ENCODE measurements at regions not wholly inside any gene's neighbourhood (a gene's known extent, or its start where the extent isn't known, plus 50 kb on each side); places are given as distances from the start of the nearest gene placed in this dataset.

DNA sequence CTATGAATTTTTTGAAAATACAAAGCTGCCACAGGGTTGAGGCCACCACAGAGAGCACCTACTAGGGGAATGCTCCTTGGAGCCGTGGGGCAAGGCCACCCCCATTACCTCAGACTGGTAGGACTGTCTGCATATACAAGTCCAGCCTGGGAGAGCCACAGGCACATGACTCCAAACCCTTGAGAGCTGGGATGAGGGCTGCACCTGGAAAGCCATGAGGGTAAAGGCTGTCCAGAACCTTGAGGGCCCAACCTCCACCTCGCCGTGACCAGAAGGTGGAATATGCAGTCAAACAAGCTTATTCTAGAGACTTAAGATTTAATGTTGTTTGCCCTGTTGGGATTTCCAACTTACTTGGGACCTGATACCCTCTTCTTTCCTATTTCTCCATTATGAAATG lies 69.5 kb upstream of the TSLP start:
- no peak for FAIRE-seq
- TF ChIP-seq CTCF (IDR thresholded peaks at IDR 0.05; ENCODE audit: insufficient read depth, missing control alignments): no peak
- no peak for DNase-seq (ENCODE audit: insufficient read length, low spot score)

GRCh38 chr5:111003623-111004022 lies 67.9 kb upstream of the TSLP start:
- no peak for TF ChIP-seq CTCF (IDR thresholded peaks at IDR 0.05; ENCODE audit: insufficient read depth, missing control alignments)
- DNase-seq (ENCODE audit: insufficient read length, low spot score) (no peak), FAIRE-seq (no peak)

GRCh38 chr5:111004291-111004690 lies 67.2 kb upstream of the TSLP start:
- DNase-seq (ENCODE audit: insufficient read length, low spot score): no peak
- FAIRE-seq: no peak
- TF ChIP-seq CTCF (IDR thresholded peaks at IDR 0.05; ENCODE audit: insufficient read depth, missing control alignments): no peak

DNA sequence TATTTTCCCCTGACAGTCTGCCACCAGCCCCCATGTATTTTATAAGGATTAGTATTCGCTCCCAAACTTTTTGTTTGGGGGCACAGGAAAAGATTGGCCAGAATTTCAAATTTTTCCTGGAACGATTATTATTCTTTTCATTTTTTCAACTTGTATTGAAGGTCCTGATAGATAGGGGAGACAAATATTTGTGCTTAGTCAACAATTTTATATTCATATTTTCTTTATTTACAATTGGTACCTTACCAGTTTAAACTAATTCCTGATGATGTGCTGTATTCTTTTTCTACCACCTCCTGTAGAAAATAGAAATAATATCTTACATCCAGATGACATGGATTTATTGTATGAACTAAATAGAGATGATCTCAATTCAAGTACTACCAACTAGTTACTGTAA lies 60.7 kb upstream of the TSLP start:
- FAIRE-seq (no peak), DNase-seq (ENCODE audit: insufficient read length, low spot score) (no peak)
- no peak for TF ChIP-seq CTCF (IDR thresholded peaks at IDR 0.05; ENCODE audit: insufficient read depth, missing control alignments)

- FAIRE-seq: no peak
- DNase-seq (ENCODE audit: insufficient read length, low spot score): no peak
- TF ChIP-seq CTCF (IDR thresholded peaks at IDR 0.05; ENCODE audit: insufficient read depth, missing control alignments): no peak
These were observed 58.5 kb upstream of the TSLP start for GRCh38 chr5:111013011-111013410.

GRCh38 chr5:111016801-111017200 lies 54.7 kb upstream of the TSLP start:
- no peak for TF ChIP-seq CTCF (IDR thresholded peaks at IDR 0.05; ENCODE audit: insufficient read depth, missing control alignments)
- DNase-seq (ENCODE audit: insufficient read length, low spot score) (no peak), FAIRE-seq (no peak)

GRCh38 chr5:111017731-111018130 lies 53.8 kb upstream of the TSLP start:
- no peak for DNase-seq (ENCODE audit: insufficient read length, low spot score)
- no peak for TF ChIP-seq CTCF (IDR thresholded peaks at IDR 0.05; ENCODE audit: insufficient read depth, missing control alignments)
- FAIRE-seq: no peak
